ENCODE measurements at regions not wholly inside any gene's neighbourhood (a gene's known extent, or its start where the extent isn't known, plus 50 kb on each side); places are given as distances from the start of the nearest gene placed in this dataset.
A peak's percentile ranks its signal among the peaks of the same experiment; 100 is the strongest.
"Not testable (repeated sequence)": the region's sequence is repeated elsewhere in the genome, so short reads cannot be mapped to it uniquely, and the experiment has no call there.

DNA sequence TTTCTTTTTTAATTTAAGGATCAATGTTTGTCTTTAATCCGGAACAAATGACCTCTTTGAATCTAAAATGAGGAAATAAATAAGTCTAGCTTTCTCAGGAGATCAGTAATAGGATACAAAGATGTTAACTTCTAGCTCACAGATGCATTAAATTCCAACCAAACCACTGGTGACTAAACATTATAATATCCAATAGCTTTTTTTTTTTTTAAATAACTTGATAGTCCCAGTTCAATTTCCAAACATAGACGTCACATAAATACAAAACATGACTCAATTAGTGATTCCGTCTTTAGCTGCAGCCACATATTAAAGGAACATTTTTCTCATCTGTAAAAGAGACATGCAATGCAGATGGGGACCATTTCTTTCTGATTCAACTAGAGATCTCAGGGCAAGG, 390.5 kb upstream of the PCDH9 start:
- DNase-seq = no peak

DNA sequence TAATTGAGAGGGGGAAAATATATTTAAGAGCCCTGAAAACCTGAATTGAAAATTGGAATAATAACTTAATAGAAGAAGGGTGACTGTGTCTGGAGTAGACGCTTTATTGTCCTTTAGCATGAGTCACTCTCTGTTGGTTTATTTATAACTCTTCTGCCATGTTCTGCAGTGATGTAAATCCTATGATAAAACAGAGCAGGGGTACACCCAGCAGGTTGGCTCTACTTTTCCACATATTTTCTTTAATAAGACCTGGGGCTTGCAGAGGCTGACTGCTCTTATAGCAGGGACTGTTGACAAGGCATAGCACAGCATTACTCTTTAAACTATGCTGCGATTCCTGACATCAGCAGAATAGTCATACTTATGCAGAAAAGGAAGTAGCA, 389.9 kb upstream of the PCDH9 start:
- no peak for DNase-seq

DNA sequence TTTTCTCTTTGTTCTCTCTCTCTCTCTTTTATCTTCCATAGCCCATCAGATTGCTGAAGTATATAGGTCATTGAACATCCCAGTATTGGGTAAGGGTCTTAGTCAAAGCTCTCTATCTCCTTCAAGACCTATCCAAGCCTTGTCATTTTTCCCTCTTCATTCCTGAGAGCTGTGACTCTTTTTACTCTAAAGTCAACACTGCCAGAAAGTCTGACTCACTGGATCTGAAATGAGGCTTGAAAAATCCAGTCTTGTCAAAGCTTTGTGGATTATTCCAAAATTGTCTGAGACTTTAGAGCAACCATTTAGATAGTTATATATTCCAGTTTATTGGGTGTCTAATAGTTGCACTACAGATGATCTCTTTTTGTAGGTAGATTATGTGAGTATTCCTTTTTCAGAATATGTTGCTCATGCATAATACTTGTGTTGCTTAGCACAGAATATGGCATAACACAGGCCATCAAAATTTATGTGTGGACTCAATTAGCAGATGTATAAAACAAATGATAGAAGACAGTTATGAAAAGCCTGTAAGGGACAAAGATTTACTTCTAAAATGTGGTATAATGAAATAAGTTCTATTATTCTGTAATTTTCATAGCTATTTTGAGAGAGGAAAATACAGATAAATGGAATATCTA, 389.3 kb upstream of the PCDH9 start:
- DNase-seq = peak; percentile 9

DNA sequence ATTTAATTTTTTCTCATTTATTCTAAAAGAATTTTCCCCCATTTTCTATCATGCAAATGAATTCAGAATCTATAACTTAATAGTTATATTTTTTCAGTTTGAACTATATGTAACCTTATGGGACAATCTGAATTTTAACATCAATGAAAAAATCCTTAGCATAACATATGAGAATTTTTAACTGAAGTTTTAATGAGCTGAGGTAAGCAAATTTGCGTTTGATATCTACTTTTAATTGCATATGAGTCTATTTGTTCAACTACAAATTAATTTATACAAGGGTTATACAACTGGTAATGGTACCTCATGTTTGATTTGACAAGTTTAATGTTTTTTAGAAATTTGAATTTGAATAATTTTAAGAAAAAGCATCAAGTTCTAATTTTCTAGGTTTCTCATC, 384.4 kb upstream of the PCDH9 start:
- DNase-seq = no peak

DNA sequence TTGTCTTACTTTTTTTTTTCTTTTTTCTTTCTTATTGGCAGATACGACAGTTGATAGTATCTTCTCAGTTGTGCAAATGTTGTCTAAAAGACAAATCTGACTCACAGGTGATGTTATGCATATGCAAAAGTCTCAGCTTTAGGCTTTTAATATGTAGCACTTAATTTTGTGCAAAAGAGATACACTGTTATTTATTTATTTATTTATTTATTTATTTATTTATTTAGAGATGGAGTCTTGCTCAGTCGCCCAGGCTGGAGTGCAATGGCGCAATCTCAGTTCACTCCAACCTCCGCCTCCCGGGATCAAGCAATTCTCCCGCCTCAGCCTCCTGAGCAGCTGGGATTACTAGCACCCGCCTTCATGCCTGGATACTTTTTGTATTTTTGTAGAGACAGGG, 383.9 kb upstream of the PCDH9 start:
- DNase-seq = no peak

DNA sequence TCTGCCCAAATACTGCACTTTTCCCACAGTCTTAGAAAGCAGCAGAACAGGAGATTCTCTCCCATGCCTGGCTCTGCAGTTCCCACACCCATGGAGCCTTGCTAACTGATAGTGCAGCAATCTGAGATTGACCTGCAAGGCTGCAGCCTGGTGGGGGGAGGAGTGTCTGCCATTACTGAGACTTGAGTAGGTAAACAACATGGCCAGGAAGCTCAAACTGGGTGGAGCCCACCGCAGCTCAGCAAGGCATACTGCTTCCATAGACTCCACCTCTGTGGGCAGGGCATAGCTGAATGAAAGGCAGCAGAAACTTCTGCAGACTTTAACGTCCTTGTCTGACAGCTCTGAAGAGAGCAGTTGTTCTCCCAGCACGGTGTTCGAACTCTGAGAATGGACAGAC, 358.5 kb upstream of the PCDH9 start:
- no peak for DNase-seq

DNA sequence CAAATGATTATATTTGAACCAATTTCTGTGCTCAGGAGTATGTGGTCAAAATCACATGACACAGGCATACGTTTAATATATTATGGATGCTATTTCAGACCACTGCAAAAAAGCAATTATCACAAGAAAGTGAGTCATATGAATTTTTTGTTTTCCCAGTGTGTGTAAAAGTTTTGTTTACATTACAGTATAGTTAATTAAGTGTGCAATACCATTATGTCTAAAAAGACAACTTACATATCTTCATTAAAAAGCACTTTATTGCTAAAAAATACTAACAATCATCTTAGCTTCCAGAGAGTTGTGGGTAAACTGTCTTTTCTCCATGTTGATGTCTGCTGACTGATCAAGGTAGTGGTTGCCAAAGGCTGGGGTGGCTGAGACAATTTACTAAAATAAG, 347.2 kb upstream of the PCDH9 start:
- DNase-seq = no peak

DNA sequence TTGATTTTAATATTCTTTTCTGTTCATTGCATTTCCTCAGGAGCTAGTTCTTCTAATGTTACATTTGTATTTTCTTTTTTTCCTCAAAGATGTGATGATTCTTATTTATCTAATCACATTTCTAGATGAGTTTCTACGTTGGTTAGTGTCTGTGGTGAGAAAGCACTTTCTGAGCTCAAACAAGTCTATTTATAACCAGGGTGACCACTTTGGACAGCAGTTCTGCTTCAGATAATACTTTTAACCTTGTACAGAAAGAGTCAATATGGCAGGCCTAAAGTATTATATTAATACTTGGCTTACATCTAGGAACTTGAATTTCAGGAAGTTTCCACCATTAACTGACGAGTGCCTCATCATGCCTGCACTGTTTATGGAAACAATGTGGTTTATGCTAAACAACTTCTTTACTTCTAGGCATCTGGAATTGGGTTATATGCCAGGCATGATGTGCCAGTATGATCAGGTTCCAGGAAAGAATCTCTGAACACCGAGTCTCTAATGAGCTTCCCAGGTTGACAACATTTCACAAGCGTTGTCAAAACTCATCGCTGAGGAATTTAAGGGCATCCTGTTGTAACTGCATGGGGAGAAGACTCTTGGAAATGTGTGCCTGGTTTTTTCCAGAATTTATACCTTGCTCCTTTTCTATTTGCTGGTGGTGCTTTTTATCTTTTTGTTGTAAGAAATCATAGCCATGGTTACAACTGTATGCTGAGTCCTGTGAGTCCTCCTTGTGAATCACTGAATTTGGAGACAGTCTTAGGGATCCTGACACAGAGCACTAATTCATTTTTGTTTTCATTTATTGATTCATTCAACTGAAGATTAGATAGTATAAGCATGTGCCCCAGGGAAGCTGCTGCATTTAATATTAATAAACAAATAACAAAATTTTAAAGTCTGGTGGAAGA, 344.4 kb upstream of the PCDH9 start:
- DNase-seq = no peak

DNA sequence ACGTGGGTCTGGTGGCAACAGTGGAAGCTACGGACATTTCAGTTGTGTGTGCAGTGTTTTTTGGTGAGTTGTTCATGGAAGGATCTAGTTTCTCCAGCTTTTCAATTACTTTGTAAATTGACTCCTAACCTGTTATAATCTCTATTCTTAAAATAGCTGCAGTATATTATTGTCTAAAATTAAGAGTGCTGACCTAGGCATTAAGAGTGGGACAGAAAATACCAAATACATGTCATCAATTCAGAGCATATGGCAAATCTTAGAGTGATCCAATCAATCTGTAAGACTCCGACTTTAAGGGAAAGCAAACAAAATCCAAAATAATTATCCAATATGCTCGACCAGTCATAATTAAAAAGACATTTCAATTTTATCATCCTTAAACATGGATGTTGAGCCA, 338.1 kb upstream of the PCDH9 start:
- no peak for DNase-seq

DNA sequence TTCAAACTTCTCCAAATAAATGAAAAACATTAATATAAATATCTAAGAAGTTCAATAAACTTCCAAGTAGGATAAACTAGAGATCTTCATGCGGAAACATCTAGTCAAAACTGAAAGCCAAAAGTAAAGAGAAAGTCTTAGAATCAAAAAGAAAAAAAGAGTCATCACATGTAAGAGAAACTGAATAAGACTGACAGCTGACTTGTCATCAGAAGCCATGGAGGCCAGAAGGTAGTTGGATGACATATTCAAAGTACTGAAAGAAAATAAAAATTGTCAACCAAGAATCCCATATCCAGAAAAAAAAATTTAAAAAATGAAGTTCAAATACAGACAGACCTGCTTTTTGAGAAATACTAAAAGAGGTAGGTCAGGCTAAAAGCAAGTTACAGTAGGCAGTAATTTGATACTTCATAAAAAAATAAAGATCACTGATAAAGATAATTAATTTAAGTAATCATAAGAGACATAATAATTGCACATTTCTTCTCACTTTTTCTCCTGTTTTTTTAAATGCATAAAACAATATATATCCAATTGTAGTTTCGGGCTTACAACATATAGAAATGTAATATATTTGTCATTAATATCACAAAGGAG, 327.6 kb upstream of the PCDH9 start:
- no peak for DNase-seq

DNA sequence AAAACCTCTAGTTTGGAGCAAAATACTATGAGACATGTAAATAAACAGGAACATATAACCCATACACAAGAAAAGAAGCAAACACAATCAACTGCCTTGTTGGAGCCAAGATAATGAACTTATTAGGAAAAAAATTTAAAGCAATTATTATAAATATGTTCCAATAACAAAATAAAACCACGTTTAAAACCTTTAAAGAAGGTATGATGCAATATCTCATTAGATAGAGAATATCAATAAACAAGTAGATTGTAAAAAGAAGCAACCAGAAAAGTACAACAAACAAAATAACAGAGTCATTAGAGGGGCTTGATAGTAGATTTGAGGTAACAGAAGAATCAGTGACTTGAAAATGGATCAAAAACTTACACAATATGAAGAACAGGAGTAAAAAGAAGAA, 327.0 kb upstream of the PCDH9 start:
- no peak for DNase-seq

DNA sequence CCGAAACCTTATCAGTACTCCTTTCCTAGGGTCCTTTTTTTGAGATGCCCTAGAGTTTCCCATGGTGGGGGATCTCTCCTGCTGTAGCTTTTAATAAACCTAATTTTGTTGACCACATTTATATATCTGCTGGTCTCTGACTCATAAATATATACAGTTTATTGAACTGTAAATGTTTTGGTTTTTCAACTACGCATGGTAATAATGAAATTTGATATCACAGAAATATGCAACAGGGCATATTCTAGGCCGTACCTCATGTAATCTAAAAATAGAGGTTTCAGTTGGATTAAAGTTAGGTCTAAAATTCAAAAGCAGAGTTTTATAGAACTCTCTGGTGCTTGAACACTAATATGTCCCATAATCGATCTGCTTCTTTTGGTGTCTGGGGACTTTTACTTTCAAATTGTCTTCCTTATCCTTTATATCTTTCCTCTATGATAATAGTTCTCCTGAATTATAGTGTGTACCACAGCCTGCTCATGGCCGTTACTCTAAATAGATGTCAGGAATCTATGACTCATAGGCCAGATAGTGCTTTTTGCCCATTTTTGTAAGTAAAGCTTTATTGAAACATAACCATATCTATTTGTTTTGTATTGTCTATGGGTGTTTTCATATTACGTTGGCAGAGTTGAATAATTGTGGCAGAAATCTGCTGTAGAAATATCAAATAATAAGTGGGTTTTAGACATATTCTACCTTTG, 324.8 kb upstream of the PCDH9 start:
- DNase-seq = no peak

DNA sequence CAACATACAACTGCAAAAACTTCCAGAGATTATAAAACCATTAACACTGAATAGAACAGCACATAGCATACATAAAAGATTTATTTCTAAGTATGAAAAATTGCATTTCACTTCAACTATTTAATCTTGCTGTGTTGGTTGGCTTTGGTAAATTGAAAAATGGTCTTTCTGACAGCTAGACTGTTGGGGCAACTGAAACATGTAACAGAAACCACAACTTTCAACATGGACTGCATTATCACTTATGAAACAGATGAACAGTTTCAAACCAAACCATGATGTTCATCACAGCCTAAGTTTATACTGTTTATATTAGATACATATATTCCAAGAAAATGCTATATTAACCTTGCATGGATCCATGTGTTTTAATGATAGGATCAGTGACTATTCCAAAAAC, 324.1 kb upstream of the PCDH9 start:
- no peak for DNase-seq

DNA sequence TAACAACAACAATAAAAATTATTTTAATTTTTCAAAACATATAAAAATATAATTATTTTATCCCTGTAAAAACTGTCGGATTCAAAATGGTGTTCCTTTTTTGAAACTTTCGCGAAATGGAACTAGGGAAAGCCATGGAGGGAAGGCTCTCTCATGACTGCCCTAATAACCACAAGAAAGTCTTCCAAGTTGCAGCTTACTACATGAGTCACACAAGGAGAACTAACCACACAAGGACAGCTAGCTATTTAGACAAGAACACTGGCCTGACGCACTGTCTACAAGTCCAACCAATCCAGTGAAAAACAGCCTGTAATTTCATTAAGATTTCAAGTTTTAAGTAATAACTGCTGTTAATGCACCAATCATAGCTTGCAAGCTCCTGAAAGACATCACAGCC, 319.2 kb upstream of the PCDH9 start:
- DNase-seq = no peak

DNA sequence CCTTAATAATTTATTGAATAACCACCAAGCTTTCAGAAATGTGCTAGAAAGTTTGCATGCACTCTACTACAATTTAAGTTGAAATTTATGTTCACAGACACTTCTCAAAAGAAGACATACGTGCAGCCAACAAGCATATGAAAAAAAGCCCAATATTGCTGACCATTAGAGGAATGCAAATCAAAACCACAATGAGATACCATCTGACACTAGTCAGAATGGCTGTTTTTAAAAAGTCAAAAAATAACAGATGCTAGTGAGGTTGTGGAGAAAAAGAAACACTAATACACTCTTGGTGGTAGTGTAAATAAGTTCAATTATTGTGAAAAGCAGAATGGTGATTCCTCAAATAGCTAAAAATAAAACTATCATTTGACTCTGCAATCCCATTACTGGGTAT, 308.8 kb upstream of the PCDH9 start:
- no peak for DNase-seq

DNA sequence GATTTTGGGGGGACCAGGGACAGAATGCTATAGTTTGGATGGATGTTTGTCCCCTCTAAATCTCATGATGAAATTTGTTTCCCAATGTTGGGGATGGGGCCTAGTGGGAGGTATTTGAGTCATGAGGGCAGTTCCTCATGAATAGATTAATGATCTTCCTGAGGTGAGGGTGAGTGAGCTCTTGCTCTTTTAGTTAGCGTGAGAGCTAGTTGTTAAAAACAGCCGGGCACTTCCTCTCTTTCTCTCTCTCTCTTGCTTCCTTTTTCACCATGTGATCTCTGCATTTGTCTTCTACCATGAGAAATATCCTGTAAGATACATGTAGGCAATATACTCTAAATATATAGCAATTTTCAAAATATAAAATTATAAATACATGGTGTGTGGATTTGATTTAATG, 290.8 kb upstream of the PCDH9 start:
- DNase-seq = no peak

DNA sequence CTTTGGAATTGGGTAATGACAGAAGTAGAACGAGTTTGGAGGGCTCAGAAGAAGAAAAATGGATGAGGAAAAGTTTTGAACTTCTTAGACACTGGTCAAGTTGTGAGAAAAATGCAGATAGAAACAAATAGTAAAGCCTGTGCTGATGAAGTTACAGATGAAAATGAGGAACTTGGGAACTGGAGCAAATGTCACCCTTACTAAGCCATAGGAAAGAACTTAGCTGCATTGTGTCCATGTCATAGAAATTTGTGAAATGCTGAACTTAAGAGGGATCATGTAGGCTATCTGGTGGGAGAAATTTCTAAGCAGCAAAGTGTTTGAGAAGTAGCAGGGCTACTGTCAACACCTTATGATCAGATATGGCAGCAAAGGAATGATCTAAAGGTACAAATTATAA, 289.2 kb upstream of the PCDH9 start:
- DNase-seq = no peak

DNA sequence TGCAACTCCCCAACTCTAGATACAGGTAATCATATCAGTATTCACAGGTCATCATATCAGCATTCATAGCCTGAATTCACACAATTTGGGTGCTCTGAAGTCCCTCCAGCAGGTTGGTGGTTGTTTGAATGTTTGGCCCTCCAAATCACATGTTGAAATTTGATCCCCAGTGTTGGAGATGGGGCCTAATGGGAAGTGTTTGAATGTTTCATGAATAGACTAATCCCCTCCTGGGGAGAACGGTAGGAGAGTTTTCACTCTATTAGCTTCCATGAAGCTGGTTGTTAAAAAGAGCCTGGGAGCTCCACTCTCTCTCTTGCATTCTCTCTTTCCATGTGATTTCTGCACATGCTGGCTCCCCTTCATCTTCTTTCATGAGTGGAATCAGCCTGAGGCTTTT, 288.6 kb upstream of the PCDH9 start:
- no peak for DNase-seq

DNA sequence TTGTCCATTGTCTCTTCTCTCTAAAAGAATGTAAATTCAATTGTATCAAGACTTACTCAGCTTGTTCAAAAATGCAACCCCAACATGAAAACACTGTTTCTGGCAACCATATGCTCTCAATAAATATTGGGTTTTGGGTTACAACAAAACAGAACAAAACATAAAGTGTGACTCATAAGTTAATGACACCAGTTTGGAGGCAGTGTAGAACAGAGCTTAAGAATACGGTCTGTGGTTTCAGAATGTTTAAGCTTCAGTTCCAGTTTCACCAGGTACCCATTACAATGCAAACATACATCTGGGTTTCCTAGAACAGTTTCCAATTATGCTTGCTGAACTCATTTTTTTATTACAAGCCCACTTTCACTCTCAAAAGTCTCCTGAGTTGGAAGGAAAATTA, 285.8 kb upstream of the PCDH9 start:
- no peak for DNase-seq

DNA sequence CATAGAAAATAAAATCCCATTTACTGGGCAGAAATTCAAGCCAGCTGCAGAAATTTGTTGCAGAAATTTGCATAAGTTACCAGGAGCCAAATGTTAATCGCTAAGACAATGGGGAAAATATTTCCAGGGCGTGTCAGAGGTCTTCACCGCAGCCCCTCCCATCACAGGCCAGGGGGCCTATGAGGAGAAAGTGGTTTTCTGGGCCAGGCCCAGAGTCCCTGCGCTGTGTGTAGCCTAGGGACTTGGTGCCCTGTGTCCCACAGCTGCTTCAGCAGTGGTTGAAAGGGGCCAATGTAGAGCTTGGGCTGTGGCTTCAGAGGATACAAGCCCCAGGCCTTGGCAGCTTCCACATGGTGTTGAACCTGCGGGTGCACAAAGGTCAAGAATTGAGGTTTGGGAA, 278.9 kb upstream of the PCDH9 start:
- DNase-seq = no peak

DNA sequence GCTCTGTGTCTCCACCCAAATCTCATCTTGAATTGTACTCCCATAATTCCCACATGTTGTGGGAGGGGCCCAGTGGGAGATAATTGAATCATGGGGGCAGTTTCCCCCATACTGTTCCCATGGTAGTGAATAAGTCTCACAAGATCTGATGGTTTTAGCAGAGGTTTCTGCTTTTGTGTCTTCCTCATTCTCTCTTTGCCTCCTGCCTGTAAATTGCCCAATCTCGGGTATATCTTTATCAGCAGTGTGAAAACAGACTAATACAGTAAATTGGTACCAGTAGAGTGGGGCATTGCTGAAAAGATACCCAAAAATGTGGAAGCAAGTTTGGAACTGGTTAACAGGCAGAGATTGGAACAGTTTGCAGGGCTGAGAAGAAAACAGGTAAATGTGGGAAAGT, 278.1 kb upstream of the PCDH9 start:
- not testable (repeated sequence) for DNase-seq

DNA sequence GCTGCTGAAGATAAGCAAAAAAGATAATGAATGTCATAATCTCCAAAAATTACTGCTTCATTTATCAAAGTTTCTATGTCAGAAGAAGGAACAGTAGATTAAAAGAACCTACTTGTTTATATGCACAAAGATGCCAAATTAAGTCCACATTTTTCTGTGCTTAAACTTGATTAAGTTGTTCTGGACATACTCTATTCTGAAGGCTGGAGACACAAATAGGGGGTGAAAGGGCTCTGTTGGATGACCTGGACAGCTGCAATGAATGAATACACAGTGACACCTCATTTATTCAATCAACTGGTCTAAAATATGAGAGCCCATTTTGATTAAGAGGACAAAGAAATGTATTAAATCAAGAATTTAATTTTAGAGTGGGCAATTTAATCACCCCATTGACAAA, 276.3 kb upstream of the PCDH9 start:
- no peak for DNase-seq

DNA sequence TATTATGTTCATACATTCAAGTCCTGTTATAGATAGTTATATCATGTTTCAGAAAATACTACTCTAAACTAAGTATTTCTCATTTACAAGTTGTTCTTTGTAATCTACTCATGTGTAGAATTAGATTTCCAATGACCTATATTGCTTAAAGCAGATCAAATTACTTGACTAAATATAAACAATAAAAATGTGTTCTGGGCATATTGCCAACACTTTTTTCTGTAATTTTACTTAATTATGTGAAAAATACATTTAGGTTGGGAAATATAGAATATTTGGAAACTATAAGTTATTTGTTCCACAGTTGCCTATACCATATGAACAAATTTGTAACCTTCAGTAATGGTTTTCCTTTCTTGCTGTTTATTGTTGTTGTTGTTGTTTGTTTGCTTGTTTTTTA, 275.2 kb upstream of the PCDH9 start:
- no peak for DNase-seq

DNA sequence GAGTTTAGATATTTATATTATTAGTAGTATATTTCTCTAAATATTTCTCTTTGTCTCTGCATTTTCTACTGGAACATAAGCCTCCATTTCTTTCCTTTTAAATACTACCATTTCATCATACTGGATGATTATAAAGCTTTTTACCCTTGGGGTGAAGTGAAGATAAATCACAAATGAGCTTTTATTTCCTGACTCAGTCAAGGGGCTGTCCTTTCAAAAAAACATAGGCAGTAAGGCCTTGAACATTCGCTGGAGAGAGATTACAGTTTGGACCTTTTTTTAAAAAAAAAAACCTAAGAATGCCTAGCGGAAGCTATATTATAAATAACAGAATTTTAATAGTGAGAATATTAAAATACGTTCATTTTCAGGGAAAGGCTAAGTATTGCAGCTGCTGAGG, 268.8 kb upstream of the PCDH9 start:
- DNase-seq = no peak

Data from amniotic stem cell (primary cell).